ENCODE measurements at regions not wholly inside any gene's neighbourhood (a gene's known extent, or its start where the extent isn't known, plus 50 kb on each side); places are given as distances from the start of the nearest gene placed in this dataset.

DNA sequence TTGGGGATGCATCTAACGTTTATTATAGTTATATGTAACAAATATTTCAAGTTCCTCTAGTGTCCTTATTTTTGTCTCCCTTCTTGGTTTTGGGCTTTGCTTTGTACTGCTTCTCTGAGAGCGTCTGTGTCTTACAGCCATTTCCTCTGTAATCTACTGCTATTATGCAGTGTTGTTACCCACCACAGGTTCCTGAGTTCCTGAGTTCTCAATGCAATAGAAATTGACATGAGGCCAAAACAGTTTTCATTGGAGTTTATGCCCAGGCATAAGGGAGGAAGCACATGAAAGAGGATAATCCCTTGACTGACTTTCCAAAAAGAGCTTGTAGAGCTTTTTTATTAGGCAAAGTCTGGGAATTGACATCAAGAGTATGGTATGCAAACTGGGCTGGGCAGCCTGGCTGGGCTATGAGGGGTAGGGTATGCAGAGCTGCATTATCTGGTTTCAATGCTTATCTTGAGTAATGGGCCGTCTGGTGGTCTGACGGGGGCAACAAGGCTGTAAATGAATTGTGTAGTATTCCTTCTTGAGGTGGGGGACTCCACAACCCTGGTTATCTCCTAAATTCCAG, 722.5 kb upstream of the ATXN7L3B start:
- TF ChIP-seq, protein P1, sequence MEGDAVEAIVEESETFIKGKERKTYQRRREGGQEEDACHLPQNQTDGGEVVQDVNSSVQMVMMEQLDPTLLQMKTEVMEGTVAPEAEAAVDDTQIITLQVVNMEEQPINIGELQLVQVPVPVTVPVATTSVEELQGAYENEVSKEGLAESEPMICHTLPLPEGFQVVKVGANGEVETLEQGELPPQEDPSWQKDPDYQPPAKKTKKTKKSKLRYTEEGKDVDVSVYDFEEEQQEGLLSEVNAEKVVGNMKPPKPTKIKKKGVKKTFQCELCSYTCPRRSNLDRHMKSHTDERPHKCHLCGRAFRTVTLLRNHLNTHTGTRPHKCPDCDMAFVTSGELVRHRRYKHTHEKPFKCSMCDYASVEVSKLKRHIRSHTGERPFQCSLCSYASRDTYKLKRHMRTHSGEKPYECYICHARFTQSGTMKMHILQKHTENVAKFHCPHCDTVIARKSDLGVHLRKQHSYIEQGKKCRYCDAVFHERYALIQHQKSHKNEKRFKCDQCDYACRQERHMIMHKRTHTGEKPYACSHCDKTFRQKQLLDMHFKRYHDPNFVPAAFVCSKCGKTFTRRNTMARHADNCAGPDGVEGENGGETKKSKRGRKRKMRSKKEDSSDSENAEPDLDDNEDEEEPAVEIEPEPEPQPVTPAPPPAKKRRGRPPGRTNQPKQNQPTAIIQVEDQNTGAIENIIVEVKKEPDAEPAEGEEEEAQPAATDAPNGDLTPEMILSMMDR (IDR thresholded peaks at IDR 0.05): no peak
- no peak for TF ChIP-seq POLR2A (IDR thresholded peaks at IDR 0.05)
